HepG2 (cell line): ENCODE measurements at regions not wholly inside any gene's neighbourhood (a gene's known extent, or its start where the extent isn't known, plus 50 kb on each side); places are given as distances from the start of the nearest gene placed in this dataset.

Experiments used
- CBX5 ChIP-seq: sonication (generic); formaldehyde crosslinking; IDR thresholded peaks from 2 replicates; pipeline ENCODE4 v1.4.0; 2020; ENCODE audit warnings: missing genetic modification reagents, borderline replicate concordance
- FOXK1 ChIP-seq: sonication (generic); formaldehyde crosslinking; IDR thresholded peaks from 2 replicates; pipeline ENCODE4 v1.4.0; 2020; ENCODE audit warnings: low read depth, missing genetic modification reagents, borderline replicate concordance
- IKZF5 ChIP-seq: IDR thresholded peaks from 2 replicates; pipeline ENCODE4 v1.6.1; 2018; ENCODE audit warnings: missing genetic modification reagents, mild to moderate bottlenecking, missing compliant biosample characterization
- ISL2 ChIP-seq: sonication (generic); formaldehyde crosslinking; IDR thresholded peaks from 2 replicates; pipeline ENCODE4 v1.5.0; 2020; ENCODE audit warnings: missing genetic modification reagents
- KDM5B ChIP-seq: sonication (generic); formaldehyde crosslinking; IDR thresholded peaks from 2 replicates; pipeline ENCODE4 v1.4.0; 2020; ENCODE audit warnings: missing genetic modification reagents, mild to moderate bottlenecking, borderline replicate concordance
- MED1 ChIP-seq: sonication (generic); formaldehyde crosslinking; IDR thresholded peaks from 2 replicates; pipeline ENCODE4 v1.4.0; 2020; ENCODE audit warnings: missing genetic modification reagents
- MXD4 ChIP-seq: IDR thresholded peaks from 2 replicates; pipeline ENCODE4 v1.6.1; 2016; ENCODE audit warnings: mild to moderate bottlenecking, missing biosample characterization, missing genetic modification reagents
- NR2F1 ChIP-seq, 2 experiments: fragments of 450-650 bp in 1 of 2; formaldehyde crosslinking in 1 of 2; IDR thresholded peaks; 2 replicates each; pipeline versions ENCODE4 v1.5.0 to v1.6.1; 2016 to 2020; ENCODE audit warnings: mild to moderate bottlenecking in 1 of 2, missing compliant biosample characterization in 1 of 2, missing genetic modification reagents in 1 of 2, moderate library complexity in 1 of 2
- POGZ ChIP-seq: sonication (generic); formaldehyde crosslinking; IDR thresholded peaks from 2 replicates; pipeline ENCODE4 v1.4.0; 2020; ENCODE audit warnings: mild to moderate bottlenecking, missing genetic modification reagents
- RFX3 ChIP-seq: IDR thresholded peaks from 2 replicates; pipeline ENCODE4 v1.6.1; 2016; ENCODE audit warnings: missing biosample characterization, missing genetic modification reagents
- SP5 ChIP-seq: IDR thresholded peaks from 2 replicates; pipeline ENCODE4 v1.6.1; 2016; ENCODE audit warnings: low read depth, borderline replicate concordance
- ZBTB38 ChIP-seq: sonication (generic); formaldehyde crosslinking; IDR thresholded peaks from 2 replicates; pipeline ENCODE4 v1.5.1; 2020; ENCODE audit warnings: mild to moderate bottlenecking, missing genetic modification reagents
- ZBTB4 ChIP-seq: sonication (generic); formaldehyde crosslinking; IDR thresholded peaks from 2 replicates; pipeline ENCODE4 v1.4.0; 2020; ENCODE audit warnings: missing genetic modification reagents, mild to moderate bottlenecking, borderline replicate concordance
- ZFAT ChIP-seq: sonication (generic); formaldehyde crosslinking; conservative IDR thresholded peaks from 2 replicates; pipeline ENCODE4 v1.8.1; 2023; ENCODE audit warnings: missing genetic modification reagents, inconsistent platforms
- ZIK1 ChIP-seq: sonication (generic); formaldehyde crosslinking; IDR thresholded peaks from 2 replicates; pipeline ENCODE4 v1.5.0; 2020; ENCODE audit warnings: mild to moderate bottlenecking, low read depth, missing genetic modification reagents, borderline replicate concordance
- ZNF18 ChIP-seq: sonication (generic); formaldehyde crosslinking; IDR thresholded peaks from 2 replicates; pipeline ENCODE4 v1.8.0; 2022; ENCODE audit warnings: mild to moderate bottlenecking, missing genetic modification reagents; ENCODE audit not compliant: insufficient replicate concordance
- ZNF296 ChIP-seq: sonication (generic); formaldehyde crosslinking; conservative IDR thresholded peaks from 2 replicates; pipeline ENCODE4 v1.5.0; 2020; ENCODE audit warnings: mild to moderate bottlenecking, missing genetic modification reagents
- ZNF326 ChIP-seq: sonication (generic); formaldehyde crosslinking; IDR thresholded peaks from 2 replicates; pipeline ENCODE4 v1.4.0; 2020; ENCODE audit warnings: missing genetic modification reagents, borderline replicate concordance
- ZNF646 ChIP-seq: sonication (generic); formaldehyde crosslinking; IDR thresholded peaks from 2 replicates; pipeline ENCODE4 v1.9.0; 2021; ENCODE audit warnings: mild to moderate bottlenecking, missing genetic modification reagents

- TF ChIP-seq ZNF646 (CRISPR knock-in tag) (no peak), ZBTB38 (CRISPR knock-in tag) (no peak), ZIK1 (no peak), SP5 (CRISPR knock-in tag) (peak; percentile 46; the same call in 1 of the 2 replicates), FOXK1 (peak; percentile 90), MED1 (CRISPR knock-in tag) (peak; percentile 85), ZFAT (CRISPR knock-in tag) (no peak), MXD4 (CRISPR knock-in tag) (no peak), POGZ (peak; percentile 69; the same call in 1 of the 2 replicates), RFX3 (no peak), NR2F1 (CRISPR knock-in tag; IDR thresholded peaks at IDR 0.05) (peak; percentile 73 to 83; a peak in 3 of 4 replicates), KDM5B (CRISPR knock-in tag) (no peak), ZNF296 (CRISPR knock-in tag) (no peak), ZNF18 (CRISPR knock-in tag) (no peak), IKZF5 (peak; percentile 40; the same call in 1 of the 2 replicates), ISL2 (CRISPR knock-in tag) (peak; percentile 84), CBX5 (CRISPR knock-in tag) (no peak), ZBTB4 (CRISPR knock-in tag) (no peak), ZNF326 (CRISPR knock-in tag) (no peak)
Observed at GRCh38 chr9:117491491-117491890, 76.6 kb upstream of the ASTN2 start (continued).
